ENCODE measurements at regions not wholly inside any gene's neighbourhood (a gene's known extent, or its start where the extent isn't known, plus 50 kb on each side); places are given as distances from the start of the nearest gene placed in this dataset.

DNA sequence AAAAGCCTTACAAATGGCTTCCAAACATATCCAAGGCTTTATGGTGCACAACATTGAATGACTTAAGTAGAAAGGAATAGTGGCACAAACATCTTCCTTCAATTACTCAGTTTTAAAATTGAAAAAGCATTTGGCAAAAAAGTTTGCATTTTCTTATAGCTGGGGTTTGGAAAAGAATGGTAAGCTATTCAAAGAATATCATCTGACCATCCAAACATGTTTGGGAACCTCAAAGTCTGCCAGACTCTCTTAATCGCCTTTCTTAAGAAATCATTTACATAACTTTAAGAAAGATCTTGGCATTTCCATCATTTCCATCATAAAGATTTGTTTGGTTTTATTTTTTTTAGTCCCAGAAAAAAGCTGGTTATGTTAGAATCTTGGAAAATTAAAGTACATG, 210.1 kb upstream of the PELI2 start:
- TF ChIP-seq, protein P1, sequence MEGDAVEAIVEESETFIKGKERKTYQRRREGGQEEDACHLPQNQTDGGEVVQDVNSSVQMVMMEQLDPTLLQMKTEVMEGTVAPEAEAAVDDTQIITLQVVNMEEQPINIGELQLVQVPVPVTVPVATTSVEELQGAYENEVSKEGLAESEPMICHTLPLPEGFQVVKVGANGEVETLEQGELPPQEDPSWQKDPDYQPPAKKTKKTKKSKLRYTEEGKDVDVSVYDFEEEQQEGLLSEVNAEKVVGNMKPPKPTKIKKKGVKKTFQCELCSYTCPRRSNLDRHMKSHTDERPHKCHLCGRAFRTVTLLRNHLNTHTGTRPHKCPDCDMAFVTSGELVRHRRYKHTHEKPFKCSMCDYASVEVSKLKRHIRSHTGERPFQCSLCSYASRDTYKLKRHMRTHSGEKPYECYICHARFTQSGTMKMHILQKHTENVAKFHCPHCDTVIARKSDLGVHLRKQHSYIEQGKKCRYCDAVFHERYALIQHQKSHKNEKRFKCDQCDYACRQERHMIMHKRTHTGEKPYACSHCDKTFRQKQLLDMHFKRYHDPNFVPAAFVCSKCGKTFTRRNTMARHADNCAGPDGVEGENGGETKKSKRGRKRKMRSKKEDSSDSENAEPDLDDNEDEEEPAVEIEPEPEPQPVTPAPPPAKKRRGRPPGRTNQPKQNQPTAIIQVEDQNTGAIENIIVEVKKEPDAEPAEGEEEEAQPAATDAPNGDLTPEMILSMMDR (IDR thresholded peaks at IDR 0.05) = no peak
- TF ChIP-seq POLR2A (IDR thresholded peaks at IDR 0.05) = no peak

All from adrenal gland (tissue), 5 donors.